ENCODE measurements at regions not wholly inside any gene's neighbourhood (a gene's known extent, or its start where the extent isn't known, plus 50 kb on each side); places are given as distances from the start of the nearest gene placed in this dataset.
"Not testable (repeated sequence)": the region's sequence is repeated elsewhere in the genome, so short reads cannot be mapped to it uniquely, and the experiment has no call there.

DNA sequence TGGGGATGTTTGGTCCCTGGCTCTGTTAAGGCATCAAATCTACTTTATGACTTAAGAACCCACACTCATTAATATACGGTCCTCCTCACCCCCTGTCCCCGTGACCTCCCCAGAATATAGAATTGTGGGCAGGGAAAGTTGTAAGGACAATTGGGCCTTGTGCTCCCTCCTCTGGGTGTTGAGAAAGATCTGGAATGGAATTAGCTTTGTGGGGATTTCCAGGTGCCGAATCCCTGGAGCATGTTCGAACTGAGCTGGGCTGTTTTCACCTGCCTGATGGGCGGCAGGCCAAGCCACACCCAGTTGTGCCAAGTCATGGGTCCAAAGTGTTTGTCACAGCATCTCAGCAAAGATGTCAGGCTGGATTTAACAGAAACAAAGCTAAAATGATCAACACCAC lies 349.3 kb upstream of the KLF3 start:
- no peak for DNase-seq

GRCh38 chr4:38315286-38315685 lies 348.7 kb upstream of the KLF3 start:
- no peak for DNase-seq

GRCh38 chr4:38316045-38316444 lies 348.0 kb upstream of the KLF3 start:
- DNase-seq, result no peak

DNA sequence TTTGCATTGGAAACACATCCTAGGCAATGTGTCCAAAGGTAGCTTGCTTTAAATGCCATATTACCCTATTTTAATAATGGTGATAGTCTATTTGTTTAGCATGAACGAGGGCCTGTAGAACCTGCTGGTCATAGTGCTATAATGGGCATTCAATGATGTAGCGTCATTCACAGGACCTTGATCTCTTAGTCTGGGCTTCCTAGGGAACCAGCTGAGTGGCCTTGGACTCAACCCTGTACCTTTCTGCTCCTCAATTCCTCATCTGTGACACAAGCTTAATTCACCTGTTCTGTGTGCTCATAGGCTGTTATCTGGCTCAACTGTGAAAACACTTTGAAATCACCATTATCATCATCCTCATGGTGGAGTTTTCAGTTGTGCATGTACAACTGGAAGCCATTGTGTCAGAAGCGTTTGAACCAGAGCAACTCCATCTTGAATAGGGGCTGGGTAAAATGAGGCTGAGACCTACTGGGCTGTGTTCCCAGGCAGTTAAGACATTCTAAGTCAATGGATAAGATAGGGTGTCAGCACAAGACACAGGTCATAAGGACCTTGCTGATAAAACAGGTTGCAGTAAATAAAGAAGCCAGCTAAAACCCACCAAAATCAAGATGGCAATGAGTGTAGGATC lies 346.8 kb upstream of the KLF3 start:
- DNase-seq, result no peak

DNA sequence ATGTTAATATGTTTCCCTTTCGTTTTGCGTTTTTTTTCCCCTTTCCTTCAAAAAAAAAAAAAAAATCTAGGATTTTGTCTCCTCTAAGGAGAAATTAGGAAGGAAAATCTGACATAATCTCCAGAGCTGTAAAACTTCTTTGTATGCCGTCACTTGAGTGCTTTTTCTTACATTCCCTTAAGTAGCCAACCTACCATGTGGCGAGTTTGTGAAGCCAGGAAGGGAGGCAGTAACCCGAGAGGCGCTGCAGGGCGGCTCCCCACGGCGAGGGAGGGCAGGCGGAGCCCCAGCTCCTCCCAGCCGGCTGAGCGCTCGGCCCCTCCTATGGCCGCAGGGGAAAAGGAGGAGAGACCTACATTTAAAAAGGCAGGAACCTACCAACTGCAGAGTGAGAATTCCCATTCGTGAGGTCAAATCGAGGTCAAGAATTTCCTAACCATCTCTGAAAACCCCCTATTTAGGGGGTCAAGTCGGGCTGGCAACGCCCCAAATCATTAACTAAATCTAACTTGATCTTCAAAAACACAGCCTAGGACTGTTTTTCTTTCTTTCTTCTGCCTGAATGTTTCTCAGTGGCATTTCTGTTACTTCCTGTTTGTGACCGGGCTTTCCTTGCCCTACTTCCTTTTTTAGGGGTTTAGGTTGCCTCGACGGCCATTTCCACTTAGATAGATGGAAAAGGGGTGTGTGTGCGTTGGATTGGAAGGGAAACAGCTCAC lies 345.1 kb upstream of the KLF3 start:
- peak; percentile 60 for DNase-seq

GRCh38 chr4:38319456-38320342 lies 344.3 kb upstream of the KLF3 start:
- peak; percentile 90 for DNase-seq

GRCh38 chr4:38320343-38320695 lies 343.7 kb upstream of the KLF3 start:
- no peak for DNase-seq

DNA sequence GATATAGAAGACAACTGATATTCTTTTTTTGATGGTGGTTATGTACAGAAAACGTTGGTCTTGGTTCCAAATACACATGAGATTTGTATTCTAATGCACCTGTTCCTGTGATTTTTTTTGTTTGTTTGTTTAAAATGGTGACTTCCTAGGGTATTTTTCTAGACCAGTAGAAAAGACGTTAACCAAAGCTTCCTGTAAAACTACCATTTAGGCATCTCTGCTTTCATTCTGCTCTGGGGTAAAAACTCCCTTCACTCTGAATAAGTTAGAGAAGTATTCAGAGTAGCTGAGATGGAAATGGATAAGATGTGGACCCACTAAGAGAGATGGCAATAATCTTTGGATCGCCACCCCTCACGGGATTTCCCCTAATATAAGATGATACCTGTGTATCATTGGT lies 343.2 kb upstream of the KLF3 start:
- no peak for DNase-seq

- no peak for DNase-seq
Observed at GRCh38 chr4:38322714-38323113, 341.3 kb upstream of the KLF3 start.

DNA sequence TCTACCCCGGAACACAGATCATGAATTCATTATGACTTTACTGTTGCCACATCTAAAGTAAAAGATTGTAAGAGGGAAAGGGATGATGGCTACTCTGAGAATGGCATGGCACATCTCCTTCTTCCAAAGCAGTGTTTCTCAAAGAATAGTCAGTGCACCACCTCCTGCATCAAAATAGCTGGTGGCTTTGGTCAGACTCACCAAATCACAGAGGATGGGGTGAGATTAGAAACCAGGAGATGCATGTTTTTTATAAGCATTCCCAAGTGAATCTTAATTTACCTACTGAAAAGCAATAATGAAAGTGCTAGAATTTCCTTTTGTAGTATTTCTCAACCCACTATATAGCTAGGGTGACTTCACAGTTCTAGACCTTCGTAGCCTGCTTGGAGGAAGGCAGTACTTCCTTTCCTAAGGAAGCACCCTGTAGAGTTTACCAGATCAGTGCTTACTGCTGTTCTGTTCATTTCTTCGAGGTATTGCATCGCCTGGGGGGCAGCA lies 340.8 kb upstream of the KLF3 start:
- no peak for DNase-seq

DNA sequence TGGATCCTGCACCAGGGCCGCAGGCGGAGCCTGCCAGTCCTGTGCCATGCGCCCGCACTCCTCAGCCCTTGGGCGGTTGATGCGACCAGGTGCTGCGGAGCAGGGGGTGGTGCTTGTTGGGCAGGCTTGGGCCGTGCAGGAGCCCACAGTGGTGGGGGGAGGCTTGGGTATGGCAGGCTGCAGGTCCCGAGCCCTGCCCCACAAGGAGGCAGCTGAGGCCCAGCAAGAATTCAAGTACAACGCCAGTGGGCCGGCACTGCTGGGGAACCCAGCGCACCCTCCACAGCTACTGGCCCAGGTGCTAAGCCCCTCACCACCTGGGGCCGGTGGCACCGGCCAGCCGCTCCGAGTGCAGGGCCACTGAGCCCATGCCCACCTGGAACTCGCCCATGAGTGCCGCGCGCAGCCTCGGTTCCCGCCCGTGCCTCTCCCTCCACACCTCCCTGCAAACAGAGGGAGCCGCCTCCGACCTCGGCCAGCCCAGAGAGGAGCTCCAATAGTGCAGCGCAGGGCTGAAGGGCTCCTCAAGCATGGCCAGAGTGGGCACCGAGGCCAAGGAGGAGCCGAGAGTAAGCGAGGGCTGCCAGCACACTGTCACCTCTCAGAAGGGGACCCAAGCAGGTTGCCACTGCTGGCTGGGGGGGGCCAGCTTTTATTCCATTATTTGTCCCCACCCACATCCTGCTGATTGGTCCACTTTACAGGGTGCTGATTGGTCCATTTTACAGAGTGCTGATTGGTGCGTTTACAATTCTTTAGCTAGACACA lies 339.0 kb upstream of the KLF3 start:
- no peak for DNase-seq

DNA sequence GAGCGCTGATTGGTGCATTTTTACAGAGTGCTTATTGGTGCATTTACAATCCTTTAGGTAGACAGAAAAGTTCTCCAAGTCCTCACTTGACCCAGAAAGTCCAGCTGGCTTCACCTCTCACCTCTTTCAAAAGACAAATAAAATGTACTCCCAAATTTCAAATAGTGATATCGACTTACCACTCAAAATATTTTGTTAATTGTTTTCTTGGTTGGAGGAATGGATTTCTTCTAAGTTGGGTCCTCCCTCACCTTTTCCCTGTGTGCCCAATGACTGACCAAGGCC lies 338.4 kb upstream of the KLF3 start:
- no peak for DNase-seq

GRCh38 chr4:38326499-38326898 lies 337.5 kb upstream of the KLF3 start:
- no peak for DNase-seq

GRCh38 chr4:38327174-38327573 lies 336.8 kb upstream of the KLF3 start:
- DNase-seq, result no peak

DNA sequence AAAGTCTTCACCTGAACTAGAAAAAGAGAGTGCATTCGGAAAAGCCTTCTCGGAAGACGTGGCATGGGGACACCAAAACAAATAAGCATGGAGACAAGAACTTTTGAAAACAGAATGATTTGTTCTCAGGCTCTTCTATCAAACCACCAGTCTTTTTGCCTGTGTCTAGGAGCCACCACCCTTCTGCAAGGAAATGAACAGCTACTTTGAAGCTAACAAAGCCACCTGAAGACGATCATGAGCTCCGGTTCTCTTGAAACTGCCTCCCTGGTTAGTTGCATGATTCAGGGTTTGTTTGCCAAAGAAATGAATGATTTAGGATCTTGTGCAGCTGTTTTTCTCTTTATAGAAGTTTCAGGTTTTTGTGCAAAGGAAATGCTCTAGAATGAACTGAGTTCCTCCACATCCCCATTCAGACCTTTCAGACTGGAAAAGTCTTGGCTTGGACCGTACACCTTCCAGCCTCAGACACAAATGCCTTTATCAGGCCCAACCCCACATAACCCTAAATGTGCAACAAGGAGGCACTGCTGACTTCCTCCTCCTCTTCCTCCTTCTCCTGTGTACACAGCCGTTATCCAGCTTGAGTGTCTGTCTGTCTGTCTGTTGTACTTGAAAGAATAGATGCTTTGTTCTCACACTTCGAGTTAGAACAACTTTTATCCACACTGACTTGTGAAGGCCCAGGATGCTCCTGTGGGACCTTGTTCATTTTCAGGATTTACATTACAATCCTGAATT lies 334.8 kb upstream of the KLF3 start:
- DNase-seq, result no peak

GRCh38 chr4:38330321-38330720 lies 333.7 kb upstream of the KLF3 start:
- no peak for DNase-seq

- no peak for DNase-seq
Observed at GRCh38 chr4:38330936-38331335, 333.1 kb upstream of the KLF3 start.

GRCh38 chr4:38332699-38333098 lies 331.3 kb upstream of the KLF3 start:
- no peak for DNase-seq

DNA sequence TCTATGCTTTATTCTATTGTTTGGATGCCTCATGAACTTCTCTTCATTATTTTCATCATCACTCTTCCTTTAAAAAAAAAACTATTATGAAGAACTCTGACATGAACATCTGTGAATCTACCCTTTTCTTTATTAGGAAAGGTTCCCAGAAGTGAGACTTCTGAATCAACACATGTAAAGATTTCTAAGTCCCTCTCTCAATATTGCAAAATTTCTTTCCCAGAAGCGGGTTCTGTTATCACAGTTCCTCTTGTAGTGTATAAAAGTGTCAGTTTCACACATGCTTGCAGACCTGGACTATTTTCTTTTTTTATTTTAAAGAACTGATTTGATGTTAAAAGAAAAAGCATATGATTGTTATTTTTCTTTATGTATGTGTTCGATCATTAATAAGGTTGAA lies 330.8 kb upstream of the KLF3 start:
- DNase-seq, result no peak

DNA sequence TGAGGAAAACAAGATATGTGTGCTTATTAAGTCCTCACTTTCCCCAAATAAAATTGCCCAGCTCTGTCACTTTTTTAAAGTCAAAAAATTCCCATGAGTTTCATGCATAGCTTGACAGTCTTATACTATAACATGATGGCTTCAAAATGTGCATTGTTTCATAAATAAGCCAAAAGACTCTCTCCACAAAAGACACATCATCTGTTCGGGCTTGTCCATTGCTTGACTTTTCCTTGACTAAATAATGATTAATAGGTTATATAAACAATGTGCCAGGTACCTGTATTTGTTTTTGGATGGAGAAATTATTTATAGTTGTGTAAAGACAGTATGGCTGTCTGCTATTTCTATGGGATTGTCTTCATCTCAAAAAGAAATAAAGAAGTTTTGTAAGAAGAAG lies 329.2 kb upstream of the KLF3 start:
- no peak for DNase-seq

DNA sequence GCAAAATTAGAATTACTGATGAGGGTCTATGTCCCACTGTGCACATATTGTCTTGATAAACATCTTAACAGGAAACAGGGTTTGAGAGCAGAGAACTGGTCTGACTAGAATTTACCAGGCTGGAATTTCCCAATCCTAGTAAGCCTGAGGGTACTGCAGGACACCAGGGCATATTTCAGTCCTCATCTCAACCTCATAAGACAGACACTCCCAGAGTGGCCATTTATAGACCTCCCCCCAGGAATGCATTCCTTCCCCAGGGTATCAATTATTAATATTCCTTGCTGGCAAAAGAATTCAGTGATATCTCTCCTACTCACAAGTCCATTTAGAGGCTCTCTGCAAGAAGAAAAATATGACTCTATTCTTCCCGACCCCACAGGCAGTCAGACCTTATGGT lies 325.1 kb upstream of the KLF3 start:
- DNase-seq, result not testable (repeated sequence)

DNA sequence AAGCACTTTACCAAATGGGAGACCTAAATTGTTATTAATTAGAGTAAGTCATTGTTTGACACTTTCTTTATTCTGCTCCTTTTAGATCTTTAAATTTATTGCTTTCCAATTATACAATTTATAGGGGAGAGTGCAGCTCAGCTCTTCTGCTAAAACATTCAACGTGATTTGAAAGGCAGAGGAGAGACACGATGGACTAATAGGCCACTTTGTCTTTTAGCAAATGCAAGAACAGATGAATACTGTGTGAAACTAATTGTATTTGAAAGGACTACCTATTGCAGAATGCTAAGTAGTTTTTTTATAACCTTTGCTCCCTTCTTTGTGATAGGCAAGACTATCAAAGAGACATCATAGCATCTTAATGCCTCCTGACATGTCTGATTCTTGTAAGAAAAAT lies 320.4 kb upstream of the KLF3 start:
- DNase-seq, result no peak

DNA sequence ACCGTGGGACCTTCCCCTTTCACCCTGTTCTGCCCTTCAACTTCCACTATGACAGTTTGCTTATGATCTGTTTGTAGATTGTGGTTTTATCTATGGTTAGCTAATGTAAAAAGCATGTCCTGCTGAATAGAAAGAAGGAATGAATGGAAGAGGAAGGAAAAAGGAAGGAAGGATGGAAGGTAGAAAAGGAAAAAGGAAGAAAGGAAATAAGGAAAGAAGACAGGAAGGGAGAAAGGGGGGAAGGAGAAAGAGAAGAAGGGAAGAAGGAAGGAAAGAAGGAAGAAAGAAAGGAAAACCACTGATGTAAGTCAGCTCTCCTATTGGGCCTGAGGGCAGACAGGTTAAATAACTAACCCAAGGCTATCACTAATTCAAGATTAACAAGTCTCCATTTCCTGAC lies 319.1 kb upstream of the KLF3 start:
- no peak for DNase-seq
